D721Med (cell line): ENCODE measurements at regions not wholly inside any gene's neighbourhood (a gene's known extent, or its start where the extent isn't known, plus 50 kb on each side); places are given as distances from the start of the nearest gene placed in this dataset.

ENCODE experiments used
- DNase-seq: peaks from one replicate; pipeline ENCODE4 v3.0.0; 2011; ENCODE audit warnings: low spot score; ENCODE audit not compliant: insufficient read length
- FAIRE-seq: peaks from 2 replicates; lab custom pipeline; 2011; peaks lifted over from hg19 to GRCh38; lab: Jason Lieb, UNC
- CTCF ChIP-seq: IDR thresholded peaks from 2 replicates; pipeline ENCODE4 v1.5.1; 2012; ENCODE audit warnings: mild to moderate bottlenecking, control low read depth; ENCODE audit not compliant: insufficient read depth; ENCODE audit errors: missing control alignments

DNA sequence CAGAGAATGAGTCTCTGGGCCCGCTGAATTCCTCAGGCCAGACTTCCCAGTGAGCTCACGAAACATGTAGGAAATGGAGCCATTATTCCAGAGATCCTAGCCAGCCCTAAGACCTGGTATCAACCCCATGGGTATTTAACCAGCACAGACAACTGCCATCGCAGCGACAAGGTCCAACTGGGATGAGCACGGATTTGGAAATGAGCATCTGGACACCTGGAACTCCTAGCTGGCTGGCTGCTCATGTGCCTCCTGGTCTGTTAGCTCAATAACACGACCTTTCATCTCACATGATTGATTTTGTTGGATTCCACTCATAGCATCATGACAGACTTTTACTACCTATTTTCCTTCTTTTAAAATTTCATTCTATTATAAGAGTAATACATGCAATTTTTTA lies 51.0 kb downstream of the POU3F3 start:
- DNase-seq = no peak
- no peak for TF ChIP-seq CTCF
- FAIRE-seq = no peak

DNA sequence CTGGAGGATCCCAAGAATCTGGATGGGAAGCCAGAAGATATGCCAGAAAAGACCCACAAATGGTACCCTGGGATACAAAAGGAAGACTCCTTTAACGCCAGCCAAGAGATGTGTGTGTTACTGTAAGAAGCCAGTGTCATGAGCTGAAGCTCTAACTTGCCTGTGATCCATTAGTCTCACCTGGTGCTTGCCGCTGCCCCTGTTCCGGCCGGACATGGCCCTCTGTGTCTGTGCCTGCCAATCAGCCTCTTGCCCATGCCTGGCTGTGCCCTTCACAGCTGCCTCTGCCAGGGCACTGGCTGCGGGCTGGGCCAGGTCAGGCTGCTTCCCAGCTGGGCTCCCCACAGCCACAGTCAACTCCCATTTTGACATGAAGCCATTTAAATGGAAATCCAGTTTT lies 55.4 kb downstream of the POU3F3 start:
- FAIRE-seq = no peak

GRCh38 chr2:104914509-104914908 lies 60.6 kb downstream of the POU3F3 start:
- DNase-seq (no peak), FAIRE-seq (no peak)
- TF ChIP-seq CTCF = no peak

More for the DNA sequence above, 55.4 kb downstream of the POU3F3 start:
- TF ChIP-seq CTCF = no peak
- DNase-seq = no peak

DNA sequence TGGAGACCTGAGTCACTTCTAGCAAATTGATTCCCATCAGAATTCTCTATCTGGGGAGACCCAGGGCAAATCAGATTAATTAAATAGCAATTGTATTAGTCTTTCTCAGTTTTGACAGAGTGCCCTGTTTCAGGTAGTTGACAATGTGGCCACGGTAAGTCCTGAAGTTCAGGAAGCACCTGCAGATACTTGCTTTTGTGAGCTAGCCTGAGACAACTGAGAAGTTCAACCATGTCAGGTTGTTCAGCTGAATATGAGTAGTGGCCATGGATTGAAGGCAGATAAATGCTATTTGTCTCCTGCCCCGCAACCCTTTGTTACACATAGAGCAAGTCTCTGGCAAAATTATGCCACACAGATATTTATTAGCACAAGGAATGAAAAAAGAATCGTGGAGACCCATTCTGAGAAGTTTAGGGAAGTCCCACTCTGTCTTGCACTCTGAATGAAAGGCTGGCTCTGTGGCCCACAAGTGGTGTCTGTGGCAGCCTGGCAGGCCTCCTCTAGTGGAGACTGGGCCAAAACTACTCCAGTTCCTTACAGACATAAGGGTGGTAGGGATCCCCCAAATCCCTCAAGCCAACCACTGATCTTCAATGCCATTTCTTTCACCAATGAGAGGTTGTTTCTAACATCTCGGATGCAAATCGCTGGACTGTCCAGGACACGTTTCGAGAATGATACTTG lies 61.3 kb downstream of the POU3F3 start:
- FAIRE-seq = no peak
- TF ChIP-seq CTCF = no peak
- DNase-seq = no peak

- FAIRE-seq = no peak
Observed at GRCh38 chr2:104919127-104919526, 65.2 kb downstream of the POU3F3 start.

DNA sequence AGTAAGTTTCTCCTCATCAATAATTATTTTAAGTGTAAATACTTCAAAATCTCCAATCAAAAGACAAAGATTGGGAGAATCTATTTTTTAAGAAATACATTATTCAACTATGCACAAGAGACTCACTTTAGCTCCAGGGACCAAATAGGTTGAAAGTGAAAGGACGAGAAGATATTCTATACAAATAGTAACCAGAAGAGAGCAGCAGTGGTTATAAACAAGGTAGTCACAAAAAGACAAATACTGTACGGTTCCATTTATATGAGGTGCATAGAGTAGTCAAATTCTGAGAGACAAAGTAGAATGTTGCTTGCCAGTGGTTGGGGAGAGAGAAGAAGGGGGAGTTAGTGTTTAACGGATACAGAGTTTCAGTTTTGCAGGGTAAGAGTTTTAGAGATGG lies 69.8 kb downstream of the POU3F3 start:
- FAIRE-seq (no peak), DNase-seq (no peak)
- TF ChIP-seq CTCF = no peak

More at GRCh38 chr2:104919127-104919526, 65.2 kb downstream of the POU3F3 start:
- no peak for DNase-seq
- TF ChIP-seq CTCF = no peak

DNA sequence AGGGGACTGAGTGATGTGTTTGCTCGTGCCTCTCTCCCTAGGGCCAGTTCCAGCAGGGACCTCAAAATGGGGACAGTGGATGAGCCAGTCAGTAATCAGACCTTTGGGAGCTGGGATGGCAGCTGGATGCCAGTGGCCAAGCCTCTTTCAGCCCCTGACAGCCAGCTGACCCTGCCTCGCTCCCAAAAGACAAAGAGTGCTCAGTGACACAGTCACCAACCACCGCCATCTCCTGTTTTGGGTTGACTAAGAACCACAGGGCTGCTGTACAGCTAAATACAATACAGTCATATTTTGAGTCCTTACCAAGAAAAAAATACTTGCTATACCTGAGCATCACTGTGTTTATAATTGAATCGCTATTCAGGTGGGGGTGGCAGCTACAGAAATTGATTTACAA lies 75.7 kb downstream of the POU3F3 start:
- no peak for DNase-seq
- FAIRE-seq = no peak
- TF ChIP-seq CTCF = no peak
